ENCODE measurements at regions not wholly inside any gene's neighbourhood (a gene's known extent, or its start where the extent isn't known, plus 50 kb on each side); places are given as distances from the start of the nearest gene placed in this dataset.
"Not testable (repeated sequence)": the region's sequence is repeated elsewhere in the genome, so short reads cannot be mapped to it uniquely, and the experiment has no call there.

DNA sequence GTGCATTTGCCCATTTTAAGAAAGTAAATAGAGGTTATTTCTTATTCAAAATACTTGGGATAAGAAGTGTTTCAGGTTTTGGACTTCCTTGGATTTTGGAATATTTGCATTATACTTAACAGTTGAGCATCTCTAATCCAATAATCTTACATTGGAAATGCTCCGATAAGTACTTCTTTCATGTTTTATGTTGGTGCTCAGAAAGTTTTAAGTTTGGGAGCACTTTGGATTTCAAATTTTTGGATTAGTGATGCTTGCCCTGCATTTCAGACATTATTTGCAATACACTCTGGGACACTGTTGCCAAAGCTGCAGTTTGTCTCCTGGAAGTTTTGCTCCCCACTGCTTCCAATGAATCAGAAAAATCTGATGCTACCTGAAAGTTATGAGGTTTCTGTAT, 691.9 kb upstream of the SLITRK6 start:
- no peaks in the 10 kb centered on the region for H3K36me3 ChIP-seq (ENCODE audit: low read depth)
- DNase-seq (no peak), ATAC-seq (no peak)
- H3K4me3 ChIP-seq: no peak overlapping the region
- intact Hi-C loops (cut with DNase I, micrococcal nuclease): no loop called here
- TF ChIP-seq, protein P1, sequence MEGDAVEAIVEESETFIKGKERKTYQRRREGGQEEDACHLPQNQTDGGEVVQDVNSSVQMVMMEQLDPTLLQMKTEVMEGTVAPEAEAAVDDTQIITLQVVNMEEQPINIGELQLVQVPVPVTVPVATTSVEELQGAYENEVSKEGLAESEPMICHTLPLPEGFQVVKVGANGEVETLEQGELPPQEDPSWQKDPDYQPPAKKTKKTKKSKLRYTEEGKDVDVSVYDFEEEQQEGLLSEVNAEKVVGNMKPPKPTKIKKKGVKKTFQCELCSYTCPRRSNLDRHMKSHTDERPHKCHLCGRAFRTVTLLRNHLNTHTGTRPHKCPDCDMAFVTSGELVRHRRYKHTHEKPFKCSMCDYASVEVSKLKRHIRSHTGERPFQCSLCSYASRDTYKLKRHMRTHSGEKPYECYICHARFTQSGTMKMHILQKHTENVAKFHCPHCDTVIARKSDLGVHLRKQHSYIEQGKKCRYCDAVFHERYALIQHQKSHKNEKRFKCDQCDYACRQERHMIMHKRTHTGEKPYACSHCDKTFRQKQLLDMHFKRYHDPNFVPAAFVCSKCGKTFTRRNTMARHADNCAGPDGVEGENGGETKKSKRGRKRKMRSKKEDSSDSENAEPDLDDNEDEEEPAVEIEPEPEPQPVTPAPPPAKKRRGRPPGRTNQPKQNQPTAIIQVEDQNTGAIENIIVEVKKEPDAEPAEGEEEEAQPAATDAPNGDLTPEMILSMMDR (IDR thresholded peaks at IDR 0.05): no peak
- H3K4me1 ChIP-seq (ENCODE audit: low read depth): no peaks in the 10 kb centered on the region
- no peaks in the 10 kb centered on the region for H3K9me3 ChIP-seq

DNA sequence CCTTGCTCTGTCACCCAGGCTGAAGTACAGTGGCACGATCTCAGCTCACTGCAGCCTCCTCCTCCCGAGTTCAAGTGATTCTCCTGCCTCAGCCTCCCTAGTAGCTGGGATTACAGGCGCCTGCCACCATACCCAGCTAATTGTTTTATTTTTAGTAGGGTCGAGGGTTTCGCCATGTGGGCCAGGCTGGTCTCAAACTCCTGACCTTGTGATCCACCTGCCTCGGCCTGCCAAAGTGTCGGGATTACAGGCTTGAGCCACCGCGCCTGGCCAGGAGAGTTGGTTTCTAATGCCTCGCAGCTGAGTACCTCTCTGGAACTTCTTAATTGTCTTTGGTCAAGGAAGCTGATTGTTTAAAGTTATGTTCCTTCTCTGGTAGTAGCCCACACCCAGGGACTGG, 702.7 kb upstream of the SLITRK6 start:
- H3K4me1 ChIP-seq (ENCODE audit: low read depth); DNase-seq; H3K9me3 ChIP-seq; H3K36me3 ChIP-seq (ENCODE audit: low read depth); intact Hi-C loops (cut with DNase I, micrococcal nuclease); ATAC-seq; H3K4me3 ChIP-seq: not testable (repeated sequence)

DNA sequence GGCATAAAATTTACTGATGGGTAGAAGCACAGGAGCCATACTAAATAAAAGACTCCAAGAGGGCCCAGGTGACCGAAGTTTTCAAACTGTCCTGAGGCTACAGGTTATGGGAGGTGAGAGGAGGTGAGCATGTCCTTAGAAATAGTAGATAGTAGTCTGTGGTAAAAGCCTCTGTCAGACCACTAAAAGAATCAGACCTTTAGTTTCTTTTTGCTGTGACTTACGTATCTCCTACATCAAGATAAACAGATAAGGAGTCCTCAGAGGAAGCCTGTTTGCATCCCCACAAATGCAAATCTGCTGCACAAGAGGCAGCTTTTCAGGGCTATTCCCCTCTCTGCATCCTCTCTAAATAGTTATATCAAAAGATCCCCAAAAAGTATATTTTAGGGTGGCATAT, 711.6 kb upstream of the SLITRK6 start:
- DNase-seq (no peak), ATAC-seq (no peak)
- Histone ChIP-seq H3K4me3 (no peak overlapping the region), H3K36me3 (ENCODE audit: low read depth) (no peaks in the 10 kb centered on the region), H3K9me3 (peaks cover 16% of the 10 kb centered on the region), H3K4me1 (ENCODE audit: low read depth) (no peaks in the 10 kb centered on the region)
- TF ChIP-seq, protein P1 (IDR thresholded peaks at IDR 0.05): no peak
- intact Hi-C loops (cut with DNase I, micrococcal nuclease): no loop called here

DNA sequence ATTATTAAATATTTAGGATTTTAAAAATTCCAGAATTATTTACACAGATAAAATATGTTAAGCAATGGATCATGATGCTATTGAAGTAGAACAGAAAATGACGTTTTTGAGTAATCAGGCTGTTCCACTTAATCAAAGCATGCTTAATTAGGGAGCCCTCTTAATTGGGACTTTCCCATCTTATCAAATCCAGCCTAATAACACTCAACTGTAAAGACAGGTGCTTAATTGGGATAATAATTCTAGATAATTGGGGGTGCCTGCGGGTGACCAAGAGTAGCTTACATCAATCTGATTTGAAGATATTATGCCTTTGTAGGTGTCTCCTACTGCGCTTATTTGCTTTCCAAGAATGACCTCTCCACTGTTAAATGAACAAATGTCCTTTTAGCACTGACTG, 742.2 kb upstream of the SLITRK6 start:
- TF ChIP-seq, protein P1 (IDR thresholded peaks at IDR 0.05): no peak
- DNase-seq (no peak), ATAC-seq (no peak)
- Histone ChIP-seq H3K4me1 (ENCODE audit: low read depth) (no peaks in the 10 kb centered on the region), H3K4me3 (no peak overlapping the region), H3K9me3 (peaks cover 28% of the 10 kb centered on the region), H3K36me3 (ENCODE audit: low read depth) (no peaks in the 10 kb centered on the region)
- intact Hi-C loops (cut with DNase I, micrococcal nuclease): no loop called here

DNA sequence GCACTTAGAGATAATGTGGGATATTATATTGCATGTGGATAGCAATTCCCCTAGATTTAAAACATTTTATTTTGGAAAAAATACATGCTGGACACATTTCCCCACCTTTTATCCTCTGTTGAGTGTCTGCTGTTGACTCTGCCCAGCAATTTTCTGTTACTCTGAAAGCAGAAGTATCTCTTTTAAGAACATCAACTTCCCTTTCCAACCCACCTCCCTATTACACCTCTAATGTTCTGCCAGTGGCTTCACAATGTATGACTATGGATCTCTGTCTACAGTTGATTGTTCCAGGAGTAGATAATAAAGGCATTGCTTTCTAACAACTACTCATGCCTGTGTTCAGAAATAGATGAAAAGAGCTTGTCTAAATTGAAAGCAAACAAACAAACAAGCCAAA, 754.8 kb upstream of the SLITRK6 start:
- no peaks in the 10 kb centered on the region for H3K36me3 ChIP-seq (ENCODE audit: low read depth)
- H3K9me3 ChIP-seq: peaks cover 8% of the 10 kb centered on the region
- H3K4me1 ChIP-seq (ENCODE audit: low read depth): no peaks in the 10 kb centered on the region
- intact Hi-C loops (cut with DNase I, micrococcal nuclease): no loop called here
- TF ChIP-seq, protein P1 (IDR thresholded peaks at IDR 0.05): no peak
- no peak overlapping the region for H3K4me3 ChIP-seq
- ATAC-seq: no peak
- DNase-seq: no peak

DNA sequence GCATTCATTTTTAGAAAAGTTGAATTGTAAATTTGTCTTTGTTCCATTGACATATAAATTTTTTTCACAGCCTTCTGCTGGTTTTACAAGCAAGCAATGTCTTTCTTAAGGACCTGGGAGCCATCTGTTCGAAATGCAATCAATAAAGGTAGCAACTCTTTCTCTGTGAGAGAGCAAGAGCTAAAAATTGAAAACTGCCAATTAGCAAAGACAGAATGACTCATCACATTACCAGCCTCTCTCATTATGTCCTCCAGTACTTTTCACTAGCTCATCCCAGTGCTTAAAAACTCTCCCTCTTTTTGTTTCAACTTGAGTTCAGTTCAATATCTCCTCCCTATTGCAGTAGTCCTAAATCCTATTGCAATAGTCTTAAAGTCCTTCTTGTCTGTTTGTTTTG, 760.7 kb upstream of the SLITRK6 start:
- Histone ChIP-seq H3K4me1 (ENCODE audit: low read depth) (no peaks in the 10 kb centered on the region), H3K4me3 (no peak overlapping the region), H3K9me3 (peaks cover 10% of the 10 kb centered on the region), H3K36me3 (ENCODE audit: low read depth) (no peaks in the 10 kb centered on the region)
- TF ChIP-seq, protein P1 (IDR thresholded peaks at IDR 0.05): no peak
- intact Hi-C loops (cut with DNase I, micrococcal nuclease): no loop called here
- ATAC-seq: no peak
- no peak for DNase-seq

All from mucosa of descending colon (tissue), 3 donors.